GM12878 (cell line): ENCODE measurements at regions not wholly inside any gene's neighbourhood (a gene's known extent, or its start where the extent isn't known, plus 50 kb on each side); places are given as distances from the start of the nearest gene placed in this dataset.
A peak's percentile ranks its signal among the peaks of the same experiment; 100 is the strongest.

Experiments
- ATAC-seq: fragments of 200-7000 bp; cut with Tn5 transposase; 3 replicates; pipeline ENCODE4 v1.9.1; 2020; ENCODE audit warnings: mild to moderate bottlenecking, moderate library complexity
- BruUV-seq: library from RNA; stranded (reverse); fragments of 400-500 nt; replicated peaks from 2 replicates; lab custom pipeline; 2021; lab: Mats Ljungman, UMichigan
- CTCF ChIA-PET: fragments of 300-600 bp; sonication (Branson Sonifier 250); formaldehyde crosslinking; extraction: SDS; loops from one replicate; lab custom pipeline; 2021; ENCODE audit warnings: inconsistent platforms; lab: Yijun Ruan, JAX
- POLR2A ChIA-PET: fragments of 350-600 bp; formaldehyde crosslinking; extraction: SDS; loops from one replicate; lab custom pipeline; 2021; ENCODE audit warnings: inconsistent platforms; lab: Charles Lee
- RAD21 ChIA-PET: fragments of 300-600 bp; sonication (Branson Sonifier 250); formaldehyde crosslinking; loops from one replicate; lab custom pipeline; 2023; ENCODE audit warnings: antibody characterized with exemption; ENCODE audit not compliant: unreplicated experiment; lab: Charles Lee
- SMC1A ChIA-PET: fragments of 300-600 bp; sonication (Branson Sonifier 250); formaldehyde crosslinking; loops from one replicate; lab custom pipeline; 2023; ENCODE audit not compliant: unreplicated experiment, uncharacterized antibody; lab: Charles Lee
- DNase-seq: peaks from one replicate; pipeline ENCODE4 v3.0.0-alpha.2; 2011; ENCODE audit warnings: low read depth, low spot score
- FAIRE-seq: peaks from 3 replicates; lab custom pipeline; 2011; peaks lifted over from hg19 to GRCh38; lab: Jason Lieb, UNC
- H2AFZ ChIP-seq: 2 replicates; pipeline ENCODE4 v1.6.0; 2011; ENCODE audit warnings: low read depth, low read length, control low read depth; ENCODE audit not compliant: control insufficient read depth
- H3K27ac ChIP-seq: 2 replicates; pipeline ENCODE4 v1.5.1; 2011; ENCODE audit warnings: control low read depth; ENCODE audit not compliant: control insufficient read depth, insufficient read depth
- H3K27me3 ChIP-seq, 2 experiments: replicated peaks in 1 of 2; 2 replicates each; pipeline versions ENCODE4 v1.6.0 to v1.6.1; 2011; ENCODE audit warnings: low read length in 1 of 2; ENCODE audit not compliant: control insufficient read depth in 2 of 2, insufficient read depth in 2 of 2
- H3K36me3 ChIP-seq, 2 experiments: 2 replicates each; pipeline ENCODE4 v1.5.1; 2011; ENCODE audit warnings: low read length in 1 of 2; ENCODE audit not compliant: control insufficient read depth in 2 of 2, insufficient read depth in 2 of 2
- H3K4me1 ChIP-seq: 2 replicates; pipeline ENCODE4 v1.6.1; 2011; ENCODE audit warnings: mild to moderate bottlenecking, low read length, moderate library complexity, mixed read lengths; ENCODE audit not compliant: control insufficient read depth, insufficient read depth
- H3K4me2 ChIP-seq: 2 replicates; pipeline ENCODE4 v1.6.0; 2011; ENCODE audit warnings: control low read depth; ENCODE audit not compliant: control insufficient read depth, insufficient read depth
- H3K4me3 ChIP-seq: fragments of 200-600 bp; sonication (generic); 2 replicates; pipeline ENCODE4 v1.5.1; 2016
- H3K79me2 ChIP-seq: 2 replicates; pipeline ENCODE4 v1.6.0; 2011; ENCODE audit warnings: low read length; ENCODE audit not compliant: control insufficient read depth, insufficient read depth
- H3K9ac ChIP-seq: 2 replicates; pipeline ENCODE4 v1.8.0; 2011; ENCODE audit warnings: low read length, control low read depth, mixed read lengths; ENCODE audit not compliant: control insufficient read depth, insufficient read depth
- H3K9me3 ChIP-seq: replicated peaks from 3 replicates; pipeline ENCODE4 v1.5.1; 2011; ENCODE audit warnings: mild to moderate bottlenecking, low read length; ENCODE audit not compliant: control insufficient read depth, insufficient read depth
- H4K20me1 ChIP-seq: 2 replicates; pipeline ENCODE4 v1.6.0; 2011; ENCODE audit not compliant: control insufficient read depth, insufficient read depth
- CHD1 ChIP-seq: IDR thresholded peaks from 2 replicates; pipeline ENCODE4 v1.6.1; 2012; ENCODE audit warnings: low read depth, low read length, improper control_type of control experiment
- IRF5 ChIP-seq: fragments of 450-650 bp; IDR thresholded peaks from 2 replicates; pipeline ENCODE4 v1.6.1; 2017; ENCODE audit warnings: borderline replicate concordance
- RUNX3 ChIP-seq: IDR thresholded peaks from 2 replicates; pipeline ENCODE4 v1.6.1; 2012; ENCODE audit warnings: low read length, inconsistent platforms
- ZNF24 ChIP-seq: fragments of 450-650 bp; IDR thresholded peaks from 2 replicates; pipeline ENCODE4 v1.6.1; 2017; ENCODE audit warnings: antibody characterized with exemption, mild to moderate bottlenecking
- ZNF622 ChIP-seq: fragments of 450-650 bp; IDR thresholded peaks from 2 replicates; pipeline ENCODE4 v1.6.1; 2017; ENCODE audit warnings: mild to moderate bottlenecking, inconsistent platforms
- WGBS: methylation state at CpG from one replicate; pipeline ENCODE4 v1.1.6; 2016; ENCODE audit warnings: low lambda C conversion rate; ENCODE audit not compliant: insufficient replicate concordance, insufficient coverage; ENCODE audit errors: missing lambda C conversion rate; 5-methylcytosine and 5-hydroxymethylcytosine counted together
- in situ Hi-C: fragments of 300-500 bp; cut with MboI; formaldehyde crosslinking; loops from 9 replicates; pipeline ENCODE4 v1.14.3; 2018; ENCODE audit warnings: mixed read lengths
- intact Hi-C: fragments of 100-400 bp; cut with micrococcal nuclease; formaldehyde crosslinking; loops from one replicate; pipeline ENCODE4 v1.14.2; 2022; ENCODE audit not compliant: unreplicated experiment
- TF ChIP-seq, protein P1 (sequence below): fragments of 450-650 bp; IDR thresholded peaks from 2 replicates; pipeline ENCODE4 v1.6.1; 2016; ENCODE audit warnings: mild to moderate bottlenecking, moderate library complexity, borderline replicate concordance

DNA sequence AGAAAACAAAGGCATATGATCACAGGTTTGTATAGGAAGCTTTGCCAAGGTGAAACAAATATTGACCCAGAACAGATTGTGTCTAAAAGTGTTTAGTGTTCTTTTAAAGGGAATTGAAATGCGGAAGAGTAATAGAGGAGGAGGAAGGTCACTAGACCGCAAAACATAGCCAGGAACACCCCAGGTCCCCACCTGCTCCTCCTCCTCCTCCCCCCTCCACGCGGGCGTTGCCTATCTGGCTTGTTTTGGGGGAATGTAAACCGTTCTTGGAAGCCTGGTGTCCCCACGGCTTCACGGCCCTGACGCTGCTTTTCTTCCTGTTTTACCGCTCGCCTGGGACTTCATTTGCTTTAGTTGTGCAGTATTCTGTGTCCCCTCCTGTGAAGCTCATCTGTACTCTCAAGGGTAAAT, 81.0 kb upstream of the PFKP start:
- Histone ChIP-seq H3K4me3 (no peak overlapping the region), H3K9me3 (peaks cover 6% of the 10 kb centered on the region; the same call in 2 of the 3 replicates), H3K79me2 (no peaks in the 10 kb centered on the region), H3K27ac (no peak overlapping the region), H3K4me1 (peaks cover 17% of the 10 kb centered on the region), H3K36me3 (no peaks in the 10 kb centered on the region), H3K9ac (no peak overlapping the region), H2AFZ (no peak overlapping the region), H3K4me2 (peak overlapping the region; percentile 60), H3K27me3 (no peaks in the 10 kb centered on the region; a peak in 1 of 4 replicates), H4K20me1 (no peaks in the 10 kb centered on the region)
- ChIA-PET SMC1A (no interaction called here), RAD21 (no interaction called here), CTCF (interaction anchor here (0.6 to 1.0 kb wide), 2 partner anchors 9 to 57 kb away, joined by 3 to 4 read pairs; no protein-coding TSS in a partner anchor), POLR2A (no interaction called here)
- intact Hi-C loops, result no loop called here
- in situ Hi-C loops, result no loop called here
- peak; percentile 13 for FAIRE-seq
- peak; percentile 22; the same call in 1 of the 3 replicates for ATAC-seq
- TF ChIP-seq IRF5 (no peak), RUNX3 (peak; percentile 42; the same call in 1 of the 2 replicates)
- no peak for DNase-seq
- BruUV-seq, result no TSS peak
- 1% methylated on average over 11 of the region's 11 CpGs for WGBS

DNA sequence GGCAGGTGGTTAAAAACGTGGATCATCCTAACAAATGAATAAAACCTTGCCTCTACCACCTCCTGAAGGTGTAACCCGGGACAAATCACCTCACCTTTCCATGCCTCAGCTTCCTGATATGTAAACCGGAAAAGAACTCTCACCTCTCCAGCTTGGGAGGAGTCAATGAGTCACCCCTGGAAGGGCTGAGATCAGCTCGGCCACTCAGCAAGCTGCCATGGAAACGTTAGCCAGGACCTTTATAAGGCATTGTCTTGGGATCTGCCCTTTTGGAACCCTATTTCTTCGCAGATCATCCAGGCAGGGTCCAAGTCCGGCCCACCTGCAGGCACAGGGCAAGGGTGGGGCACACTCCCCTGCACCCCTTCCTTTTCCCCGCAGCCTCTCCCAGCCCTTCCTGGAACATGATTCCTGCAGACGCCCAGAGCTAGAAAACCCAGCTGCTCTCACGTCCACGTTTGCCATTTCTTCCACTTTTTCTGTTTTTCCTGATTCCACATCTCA, 81.6 kb upstream of the PFKP start:
- TF ChIP-seq ZNF622, result no peak
- no peak for TF ChIP-seq CHD1
- no peak for TF ChIP-seq ZNF24
- TF ChIP-seq, protein P1, sequence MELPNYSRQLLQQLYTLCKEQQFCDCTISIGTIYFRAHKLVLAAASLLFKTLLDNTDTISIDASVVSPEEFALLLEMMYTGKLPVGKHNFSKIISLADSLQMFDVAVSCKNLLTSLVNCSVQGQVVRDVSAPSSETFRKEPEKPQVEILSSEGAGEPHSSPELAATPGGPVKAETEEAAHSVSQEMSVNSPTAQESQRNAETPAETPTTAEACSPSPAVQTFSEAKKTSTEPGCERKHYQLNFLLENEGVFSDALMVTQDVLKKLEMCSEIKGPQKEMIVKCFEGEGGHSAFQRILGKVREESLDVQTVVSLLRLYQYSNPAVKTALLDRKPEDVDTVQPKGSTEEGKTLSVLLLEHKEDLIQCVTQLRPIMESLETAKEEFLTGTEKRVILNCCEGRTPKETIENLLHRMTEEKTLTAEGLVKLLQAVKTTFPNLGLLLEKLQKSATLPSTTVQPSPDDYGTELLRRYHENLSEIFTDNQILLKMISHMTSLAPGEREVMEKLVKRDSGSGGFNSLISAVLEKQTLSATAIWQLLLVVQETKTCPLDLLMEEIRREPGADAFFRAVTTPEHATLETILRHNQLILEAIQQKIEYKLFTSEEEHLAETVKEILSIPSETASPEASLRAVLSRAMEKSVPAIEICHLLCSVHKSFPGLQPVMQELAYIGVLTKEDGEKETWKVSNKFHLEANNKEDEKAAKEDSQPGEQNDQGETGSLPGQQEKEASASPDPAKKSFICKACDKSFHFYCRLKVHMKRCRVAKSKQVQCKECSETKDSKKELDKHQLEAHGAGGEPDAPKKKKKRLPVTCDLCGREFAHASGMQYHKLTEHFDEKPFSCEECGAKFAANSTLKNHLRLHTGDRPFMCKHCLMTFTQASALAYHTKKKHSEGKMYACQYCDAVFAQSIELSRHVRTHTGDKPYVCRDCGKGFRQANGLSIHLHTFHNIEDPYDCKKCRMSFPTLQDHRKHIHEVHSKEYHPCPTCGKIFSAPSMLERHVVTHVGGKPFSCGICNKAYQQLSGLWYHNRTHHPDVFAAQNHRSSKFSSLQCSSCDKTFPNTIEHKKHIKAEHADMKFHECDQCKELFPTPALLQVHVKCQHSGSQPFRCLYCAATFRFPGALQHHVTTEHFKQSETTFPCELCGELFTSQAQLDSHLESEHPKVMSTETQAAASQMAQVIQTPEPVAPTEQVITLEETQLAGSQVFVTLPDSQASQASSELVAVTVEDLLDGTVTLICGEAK, result no peak
- ChIA-PET RAD21 (no interaction called here), SMC1A (no interaction called here), POLR2A (interaction anchor here (1.2 kb wide), 1 partner anchor 38 kb away, joined by 3 read pairs; no protein-coding TSS in a partner anchor), CTCF (no interaction called here)
- 8% methylated on average over 11 of the region's 11 CpGs for WGBS
- no peak overlapping the region for H3K27ac ChIP-seq
- H4K20me1 ChIP-seq, result no peaks in the 10 kb centered on the region
- no peak for FAIRE-seq
- intact Hi-C loops (no loop called here), in situ Hi-C loops (no loop called here)
- BruUV-seq, result no TSS peak
- peaks cover 6% of the 10 kb centered on the region; the same call in 2 of the 3 replicates for H3K9me3 ChIP-seq
- H3K4me2 ChIP-seq, result peak overlapping the region; percentile 60; the same call in 1 of the 2 replicates
- H3K27me3 ChIP-seq, result no peaks in the 10 kb centered on the region; a peak in 1 of 4 replicates
- H3K4me3 ChIP-seq, result no peak overlapping the region
- H2AFZ ChIP-seq, result no peak overlapping the region
- no peaks in the 10 kb centered on the region for H3K79me2 ChIP-seq
- H3K36me3 ChIP-seq, result no peaks in the 10 kb centered on the region
- no peak for DNase-seq
- no peak for ATAC-seq
- H3K9ac ChIP-seq, result no peak overlapping the region
- H3K4me1 ChIP-seq, result peaks cover 17% of the 10 kb centered on the region
